Activated naive CD4-positive, alpha-beta T cell treated with anti-CD3 and anti-CD28 coated beads, Interleukin-2, amount 50 U/mL, for 72 hours (primary cell): ENCODE measurements at regions not wholly inside any gene's neighbourhood (a gene's known extent, or its start where the extent isn't known, plus 50 kb on each side); places are given as distances from the start of the nearest gene placed in this dataset.
A peak's percentile ranks its signal among the peaks of the same experiment; 100 is the strongest.

Experiments
- ATAC-seq, 2 donors: fragments of 150-1000 bp; cut with Tn5 transposase; 2 replicates each; pipeline ENCODE4 v1.10.0; 2021; ENCODE audit warnings: mild to moderate bottlenecking in 2 of 2, moderate library complexity in 2 of 2
- DNase-seq, 2 donors: peaks; one replicate each; pipeline ENCODE4 v3.0.0; 2021 to 2022; ENCODE audit warnings: low spot score in 2 of 2
- H3K27ac Mint-ChIP-seq, 2 donors: one replicate each; pipeline ENCODE4 v1.8.0; 2022; ENCODE audit warnings: mild to moderate bottlenecking in 2 of 2, mixed read lengths in 2 of 2
- H3K36me3 Mint-ChIP-seq, 2 donors: one replicate each; pipeline ENCODE4 v1.8.0; 2022; ENCODE audit warnings: mixed read lengths in 2 of 2
- H3K9me3 Mint-ChIP-seq, 2 donors: one replicate each; pipeline ENCODE4 v1.8.0; 2022; ENCODE audit warnings: mixed read lengths in 2 of 2

- Mint-ChIP-seq H3K27ac (no peak overlapping the region), H3K36me3 (no peaks in the 10 kb centered on the region), H3K9me3 (peaks cover 0 to 7% of the 10 kb centered on the region in 2 donors)
- no peak for ATAC-seq
- DNase-seq = no peak
Observed at GRCh38 chrX:13103914-13104274, 59.5 kb upstream of the FAM9C start.

- no peak for DNase-seq
- no peak for ATAC-seq
- no peaks in the 10 kb centered on the region for H3K36me3 Mint-ChIP-seq
- no peak overlapping the region for H3K27ac Mint-ChIP-seq
- H3K9me3 Mint-ChIP-seq = peaks cover 0 to 7% of the 10 kb centered on the region in 2 donors
Observed at GRCh38 chrX:13103188-13103913, 58.9 kb upstream of the FAM9C start.

- no peak for ATAC-seq
- DNase-seq = no peak
- Mint-ChIP-seq H3K27ac (no peak overlapping the region), H3K9me3 (peaks cover 0 to 7% of the 10 kb centered on the region in 2 donors), H3K36me3 (no peaks in the 10 kb centered on the region)
Observed at GRCh38 chrX:13102636-13103035, 58.2 kb upstream of the FAM9C start.

DNA sequence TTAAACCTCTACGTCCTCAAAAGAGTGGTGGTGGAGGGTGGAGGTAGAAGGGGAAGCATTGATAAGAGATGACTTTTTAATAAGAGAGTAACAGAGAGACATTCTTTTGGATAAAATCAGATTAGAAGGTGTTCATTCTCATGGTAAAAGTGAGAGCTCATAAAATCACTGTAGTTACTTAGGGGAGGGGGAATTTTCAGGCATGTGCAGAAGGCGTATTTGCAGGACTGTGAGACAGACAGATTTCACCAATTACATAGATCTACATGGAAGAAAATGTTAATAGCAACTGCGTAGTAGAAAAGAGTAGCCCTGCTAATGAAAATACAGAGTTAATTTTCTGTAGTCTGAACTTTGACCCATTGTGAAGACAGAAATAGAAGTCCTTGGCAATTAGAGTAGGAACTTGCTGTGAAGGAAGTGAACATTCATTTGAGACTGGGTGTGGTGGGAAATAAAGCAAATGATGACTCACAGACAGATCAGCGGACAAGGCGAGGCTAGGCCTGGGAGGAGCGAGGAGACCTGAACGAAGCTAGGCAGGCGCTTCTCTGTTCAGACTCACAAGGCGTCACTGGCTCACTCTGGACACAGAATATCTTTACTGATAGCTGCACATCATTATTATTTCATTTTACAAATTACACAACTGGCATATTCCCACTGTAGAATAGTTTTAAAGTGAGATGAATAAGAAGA, 57.2 kb upstream of the FAM9C start:
- peak; percentile 92 to 100 for ATAC-seq
- Mint-ChIP-seq H3K9me3 (peaks cover 0 to 7% of the 10 kb centered on the region in 2 donors), H3K27ac (peak overlapping the region; percentile 72 to 79), H3K36me3 (no peaks in the 10 kb centered on the region)
- DNase-seq = no peak

- peak overlapping the region; percentile 31 to 82 for H3K27ac Mint-ChIP-seq
- no peaks in the 10 kb centered on the region for H3K36me3 Mint-ChIP-seq
- no peak for ATAC-seq
- peaks cover 0 to 3% of the 10 kb centered on the region in 2 donors for H3K9me3 Mint-ChIP-seq
- no peak for DNase-seq
Observed at GRCh38 chrX:13099121-13099520, 54.7 kb upstream of the FAM9C start.

DNA sequence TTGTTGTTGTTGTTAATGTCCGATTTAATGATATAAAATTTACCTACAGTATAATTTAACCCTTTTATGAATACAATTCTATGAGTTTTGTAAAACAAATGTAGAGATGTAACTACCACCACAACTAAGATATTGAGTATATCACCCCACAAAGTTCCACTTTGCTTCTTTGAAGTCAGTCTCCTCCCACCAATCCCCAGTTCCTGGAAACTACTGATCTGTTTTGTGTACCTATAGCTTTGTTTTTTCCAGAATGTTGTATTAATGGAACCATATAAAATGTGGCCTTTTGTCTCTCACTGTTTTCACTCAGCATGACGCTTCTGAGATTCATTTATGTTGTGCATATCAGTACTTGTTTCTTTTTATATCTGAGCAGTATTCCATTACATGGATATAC, 52.3 kb upstream of the FAM9C start:
- H3K27ac Mint-ChIP-seq = peak overlapping the region; percentile 97 to 98
- no peaks in the 10 kb centered on the region for H3K36me3 Mint-ChIP-seq
- no peak for DNase-seq
- no peaks in the 10 kb centered on the region for H3K9me3 Mint-ChIP-seq
- ATAC-seq = peak in 1 of 2 donors; percentile 19

DNA sequence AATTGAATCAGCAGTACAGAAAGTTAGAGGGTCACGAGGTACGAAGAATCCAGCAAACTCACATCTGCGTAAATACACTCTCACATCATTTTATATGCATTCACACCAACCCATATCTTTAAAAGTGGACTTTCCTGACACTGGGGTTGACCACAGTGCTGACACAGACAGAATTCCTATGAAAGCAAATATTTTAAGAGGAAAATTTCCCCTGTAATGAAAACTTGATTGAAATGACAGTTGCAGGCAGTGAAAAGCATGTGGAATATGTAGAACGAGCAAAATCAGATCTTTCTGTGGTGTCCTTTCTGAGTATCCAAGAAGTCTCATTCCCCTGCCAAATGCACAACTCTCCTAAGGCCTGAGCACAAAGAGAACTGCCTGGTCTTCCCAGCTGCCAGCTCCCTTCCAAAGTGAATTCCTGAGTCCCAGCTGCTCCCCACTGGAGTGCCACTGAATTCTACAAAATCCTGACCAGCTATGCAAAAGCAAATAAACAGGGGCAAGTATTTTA, 50.5 kb upstream of the FAM9C start:
- ATAC-seq (no peak), DNase-seq (no peak)
- Mint-ChIP-seq H3K36me3 (no peaks in the 10 kb centered on the region), H3K27ac (peak overlapping the region; percentile 36 to 98), H3K9me3 (no peaks in the 10 kb centered on the region)

GRCh38 chrX:13094374-13094773, 50.0 kb upstream of the FAM9C start:
- Mint-ChIP-seq H3K9me3 (no peaks in the 10 kb centered on the region), H3K27ac (peak overlapping the region; percentile 24 to 98), H3K36me3 (no peaks in the 10 kb centered on the region)
- ATAC-seq = no peak
- DNase-seq = no peak
